Heart left ventricle (tissue), 13 donors: ENCODE measurements at regions not wholly inside any gene's neighbourhood (a gene's known extent, or its start where the extent isn't known, plus 50 kb on each side); places are given as distances from the start of the nearest gene placed in this dataset.

Source experiments
- CTCF ChIP-seq, 12 donors: fragments of 200-600 bp; sonication (generic) in 4 of 12; IDR thresholded peaks; one replicate each; pipeline versions ENCODE4 v1.5.0 to v1.8.0; 2018 to 2022; ENCODE audit warnings: antibody characterized with exemption in 12 of 12, mild to moderate bottlenecking in 5 of 12
- POLR2A ChIP-seq, 2 donors: fragments of 450-650 bp; IDR thresholded peaks; one replicate each; pipeline ENCODE4 v1.6.1; 2017; ENCODE audit warnings: antibody characterized with exemption in 2 of 2, mild to moderate bottlenecking in 2 of 2, moderate library complexity in 2 of 2
- donor health status: ischemic (EF 13 %, LVEDD 7.1; RV severe dilation, severe dysfunction).
- donor health status: DM: no; HTN: yes; CAD: no.
- donor health status: DM: no; HTN: no; CAD: no.
- donor health status: ischemic (EF 25% LVEDD 6.9; RV normal size, moderate dysfunction).
- donor health status: ischemic (EF 25% LVEDD 5.7; RV mildly dilated, moderate dysfunction).
- donor health status: ischemic (EF 35%, LVEDD 5.7; RV mildly dilated, moderate dysfunction).
- donor health status: nonischemic (EF 11% LVEDD 7.7; RV severe dilation, severe dysfunction).
- donor health status: DM: yes; HTN: yes; CAD: no.
- donor health status: PGD.
- donor health status: ischemic (EF 29% LVEDD 5.4; RV normal size, mild dysfunction).
- donor health status: nonischemic (EF 23%, LVEDD 6.1; RV moderate dilation, normal function).

GRCh38 chr1:189681252-189681919, 796.3 kb downstream of the BRINP3 start:
- TF ChIP-seq CTCF (IDR thresholded peaks at IDR 0.05) (no peak), POLR2A (IDR thresholded peaks at IDR 0.05) (no peak)
